ENCODE measurements at regions not wholly inside any gene's neighbourhood (a gene's known extent, or its start where the extent isn't known, plus 50 kb on each side); places are given as distances from the start of the nearest gene placed in this dataset.

DNA sequence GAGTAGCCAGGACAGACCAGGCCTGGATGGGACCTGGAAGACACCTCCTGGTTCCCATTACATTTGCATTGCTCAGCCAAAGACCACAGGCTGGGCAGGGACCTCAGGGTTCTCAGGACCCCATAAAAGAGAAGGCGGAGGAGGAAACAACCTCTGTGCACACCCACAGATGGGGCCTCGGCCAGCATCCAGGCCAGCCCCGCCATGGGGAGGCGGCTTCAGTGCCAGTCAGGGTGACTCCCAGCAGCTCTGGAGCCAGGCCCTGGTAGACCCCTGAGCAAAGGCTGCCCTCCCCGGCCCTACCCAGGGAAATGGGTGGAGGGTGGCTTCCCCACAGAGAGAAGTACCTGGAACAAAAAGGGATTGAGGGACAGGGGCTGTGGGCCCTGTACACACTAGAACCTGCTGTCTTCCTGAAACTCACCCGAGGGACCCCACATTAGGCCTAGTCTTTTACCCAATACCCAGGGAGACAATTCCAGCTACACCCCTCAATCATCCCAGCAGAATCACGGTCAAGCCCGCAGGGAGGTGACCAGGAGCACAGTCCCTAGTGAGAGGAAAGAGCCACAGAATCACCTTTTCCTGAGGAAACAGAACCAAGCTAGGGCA is 64.5 kb downstream of the PSMG1 start:
- TF ChIP-seq CTCF (IDR thresholded peaks at IDR 0.05; ENCODE audit: low read depth, low read length): no peak
- Histone ChIP-seq H3K9me3 (ENCODE audit: low read depth) (no peaks in the 10 kb centered on the region), H3K4me3 (no peak overlapping the region), H3K27ac (no peak overlapping the region), H3K4me1 (ENCODE audit: low read depth) (peaks cover 3% of the 10 kb centered on the region), H3K27me3 (no peaks in the 10 kb centered on the region), H3K36me3 (no peaks in the 10 kb centered on the region)
- DNase-seq (ENCODE audit: low read depth in 1 of 2, low spot score in 1 of 2): no peak

GRCh38 chr21:39118061-39118460 is 65.2 kb downstream of the PSMG1 start:
- no peak overlapping the region for H3K27ac ChIP-seq
- H3K27me3 ChIP-seq: no peaks in the 10 kb centered on the region
- DNase-seq (ENCODE audit: low read depth in 1 of 2, low spot score in 1 of 2): no peak
- no peak overlapping the region for H3K4me3 ChIP-seq
- no peaks in the 10 kb centered on the region for H3K4me1 ChIP-seq (ENCODE audit: low read depth)
- no peaks in the 10 kb centered on the region for H3K9me3 ChIP-seq (ENCODE audit: low read depth)
- no peak for TF ChIP-seq CTCF (IDR thresholded peaks at IDR 0.05; ENCODE audit: low read depth, low read length)
- no peaks in the 10 kb centered on the region for H3K36me3 ChIP-seq

DNA sequence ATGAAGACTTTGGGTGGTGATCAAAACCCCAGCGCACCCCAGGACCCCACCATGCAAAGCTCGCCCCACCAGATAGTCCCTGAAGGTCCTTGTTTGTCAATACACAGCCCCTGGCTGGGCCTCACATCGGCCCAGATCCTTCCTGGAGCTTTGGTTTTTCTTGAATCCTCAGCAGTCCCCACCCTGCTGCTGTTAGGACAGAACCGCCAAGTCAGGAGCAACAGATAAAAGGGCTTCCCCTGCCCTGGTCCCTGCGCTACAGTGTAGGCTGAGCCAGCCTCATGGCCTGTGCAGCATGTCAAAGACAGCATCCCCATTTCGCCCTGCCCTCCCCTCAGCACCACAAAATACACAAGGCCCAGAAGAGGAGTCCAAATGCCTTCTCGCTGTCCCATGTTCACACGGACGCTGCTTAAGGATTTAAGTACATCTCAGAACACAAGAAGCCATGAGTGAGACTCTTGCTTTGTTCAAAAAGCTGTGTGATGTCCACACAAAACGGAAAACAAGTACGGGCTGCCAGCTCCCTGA is 65.7 kb downstream of the PSMG1 start:
- no peak for DNase-seq (ENCODE audit: low read depth in 1 of 2, low spot score in 1 of 2)
- Histone ChIP-seq H3K27me3 (no peaks in the 10 kb centered on the region), H3K4me3 (no peak overlapping the region), H3K9me3 (ENCODE audit: low read depth) (no peaks in the 10 kb centered on the region), H3K36me3 (no peaks in the 10 kb centered on the region), H3K4me1 (ENCODE audit: low read depth) (peaks cover under 1% of the 10 kb centered on the region), H3K27ac (no peak overlapping the region)
- TF ChIP-seq CTCF (IDR thresholded peaks at IDR 0.05; ENCODE audit: low read depth, low read length): no peak

- Histone ChIP-seq H3K36me3 (no peaks in the 10 kb centered on the region), H3K9me3 (ENCODE audit: low read depth) (no peaks in the 10 kb centered on the region), H3K4me3 (no peak overlapping the region), H3K27me3 (no peaks in the 10 kb centered on the region), H3K4me1 (ENCODE audit: low read depth) (peaks cover 6% of the 10 kb centered on the region), H3K27ac (no peak overlapping the region)
- TF ChIP-seq CTCF (IDR thresholded peaks at IDR 0.05; ENCODE audit: low read depth, low read length): no peak
- DNase-seq (ENCODE audit: low read depth in 1 of 2, low spot score in 1 of 2): no peak
Observed at GRCh38 chr21:39116761-39117439, 66.4 kb downstream of the PSMG1 start.

- Histone ChIP-seq H3K27ac (no peak overlapping the region), H3K27me3 (no peaks in the 10 kb centered on the region), H3K4me1 (ENCODE audit: low read depth) (peaks cover 6% of the 10 kb centered on the region), H3K9me3 (ENCODE audit: low read depth) (no peaks in the 10 kb centered on the region), H3K36me3 (no peaks in the 10 kb centered on the region), H3K4me3 (no peak overlapping the region)
- no peak for TF ChIP-seq CTCF (IDR thresholded peaks at IDR 0.05; ENCODE audit: low read depth, low read length)
- no peak for DNase-seq (ENCODE audit: low read depth in 1 of 2, low spot score in 1 of 2)
Observed at GRCh38 chr21:39115576-39116235, 67.5 kb downstream of the PSMG1 start.

Data from cardiac muscle cell (in vitro differentiated cells and primary cell).